ENCODE measurements at regions not wholly inside any gene's neighbourhood (a gene's known extent, or its start where the extent isn't known, plus 50 kb on each side); places are given as distances from the start of the nearest gene placed in this dataset.

DNA sequence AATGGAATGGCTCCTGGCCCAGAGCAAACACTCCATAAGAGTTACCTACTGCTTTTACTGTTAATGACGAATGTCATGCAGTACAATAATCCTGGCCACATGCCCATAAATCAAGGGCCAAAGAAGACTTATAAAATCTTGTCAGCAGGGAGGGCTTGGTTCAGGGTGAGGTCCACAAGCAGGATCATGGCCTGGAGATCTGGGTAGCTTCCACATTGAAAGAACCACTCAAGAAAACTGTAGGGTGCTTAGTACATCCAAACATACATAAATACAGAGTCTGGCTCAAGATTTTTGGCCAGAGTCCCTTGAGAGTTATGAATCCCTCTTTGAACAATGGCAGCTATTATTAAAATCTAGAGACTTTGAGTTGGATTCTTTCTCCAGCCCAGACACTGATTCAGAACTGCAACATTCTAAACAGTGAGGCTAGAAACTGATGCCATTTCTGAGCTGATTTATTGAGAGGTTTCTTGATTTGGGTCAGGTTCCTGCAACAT lies 188.7 kb downstream of the CDC5L start:
- TF ChIP-seq, protein P1, sequence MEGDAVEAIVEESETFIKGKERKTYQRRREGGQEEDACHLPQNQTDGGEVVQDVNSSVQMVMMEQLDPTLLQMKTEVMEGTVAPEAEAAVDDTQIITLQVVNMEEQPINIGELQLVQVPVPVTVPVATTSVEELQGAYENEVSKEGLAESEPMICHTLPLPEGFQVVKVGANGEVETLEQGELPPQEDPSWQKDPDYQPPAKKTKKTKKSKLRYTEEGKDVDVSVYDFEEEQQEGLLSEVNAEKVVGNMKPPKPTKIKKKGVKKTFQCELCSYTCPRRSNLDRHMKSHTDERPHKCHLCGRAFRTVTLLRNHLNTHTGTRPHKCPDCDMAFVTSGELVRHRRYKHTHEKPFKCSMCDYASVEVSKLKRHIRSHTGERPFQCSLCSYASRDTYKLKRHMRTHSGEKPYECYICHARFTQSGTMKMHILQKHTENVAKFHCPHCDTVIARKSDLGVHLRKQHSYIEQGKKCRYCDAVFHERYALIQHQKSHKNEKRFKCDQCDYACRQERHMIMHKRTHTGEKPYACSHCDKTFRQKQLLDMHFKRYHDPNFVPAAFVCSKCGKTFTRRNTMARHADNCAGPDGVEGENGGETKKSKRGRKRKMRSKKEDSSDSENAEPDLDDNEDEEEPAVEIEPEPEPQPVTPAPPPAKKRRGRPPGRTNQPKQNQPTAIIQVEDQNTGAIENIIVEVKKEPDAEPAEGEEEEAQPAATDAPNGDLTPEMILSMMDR (IDR thresholded peaks at IDR 0.05; ENCODE audit: poor library complexity, severe bottlenecking), result no peak
- TF ChIP-seq RAD21 (conservative IDR thresholded peaks at IDR 0.05) (no peak), SMC3 (conservative IDR thresholded peaks at IDR 0.05; ENCODE audit: poor library complexity) (no peak), POLR2AphosphoS5 (IDR thresholded peaks at IDR 0.05) (no peak), MXI1 (conservative IDR thresholded peaks at IDR 0.05; ENCODE audit: poor library complexity, severe bottlenecking) (no peak), EP300 (conservative IDR thresholded peaks at IDR 0.05; ENCODE audit: poor library complexity, severe bottlenecking) (no peak), EZH2 (IDR thresholded peaks at IDR 0.05; ENCODE audit: borderline replicate concordance, insufficient read depth, low read length, poor library complexity, severe bottlenecking) (no peak), TAF1 (IDR thresholded peaks at IDR 0.05; ENCODE audit: low read depth) (no peak)
- TF ChIP-seq, protein P2, sequence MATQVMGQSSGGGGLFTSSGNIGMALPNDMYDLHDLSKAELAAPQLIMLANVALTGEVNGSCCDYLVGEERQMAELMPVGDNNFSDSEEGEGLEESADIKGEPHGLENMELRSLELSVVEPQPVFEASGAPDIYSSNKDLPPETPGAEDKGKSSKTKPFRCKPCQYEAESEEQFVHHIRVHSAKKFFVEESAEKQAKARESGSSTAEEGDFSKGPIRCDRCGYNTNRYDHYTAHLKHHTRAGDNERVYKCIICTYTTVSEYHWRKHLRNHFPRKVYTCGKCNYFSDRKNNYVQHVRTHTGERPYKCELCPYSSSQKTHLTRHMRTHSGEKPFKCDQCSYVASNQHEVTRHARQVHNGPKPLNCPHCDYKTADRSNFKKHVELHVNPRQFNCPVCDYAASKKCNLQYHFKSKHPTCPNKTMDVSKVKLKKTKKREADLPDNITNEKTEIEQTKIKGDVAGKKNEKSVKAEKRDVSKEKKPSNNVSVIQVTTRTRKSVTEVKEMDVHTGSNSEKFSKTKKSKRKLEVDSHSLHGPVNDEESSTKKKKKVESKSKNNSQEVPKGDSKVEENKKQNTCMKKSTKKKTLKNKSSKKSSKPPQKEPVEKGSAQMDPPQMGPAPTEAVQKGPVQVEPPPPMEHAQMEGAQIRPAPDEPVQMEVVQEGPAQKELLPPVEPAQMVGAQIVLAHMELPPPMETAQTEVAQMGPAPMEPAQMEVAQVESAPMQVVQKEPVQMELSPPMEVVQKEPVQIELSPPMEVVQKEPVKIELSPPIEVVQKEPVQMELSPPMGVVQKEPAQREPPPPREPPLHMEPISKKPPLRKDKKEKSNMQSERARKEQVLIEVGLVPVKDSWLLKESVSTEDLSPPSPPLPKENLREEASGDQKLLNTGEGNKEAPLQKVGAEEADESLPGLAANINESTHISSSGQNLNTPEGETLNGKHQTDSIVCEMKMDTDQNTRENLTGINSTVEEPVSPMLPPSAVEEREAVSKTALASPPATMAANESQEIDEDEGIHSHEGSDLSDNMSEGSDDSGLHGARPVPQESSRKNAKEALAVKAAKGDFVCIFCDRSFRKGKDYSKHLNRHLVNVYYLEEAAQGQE (IDR thresholded peaks at IDR 0.05; ENCODE audit: borderline replicate concordance), result no peak

Data from neural cell (in vitro differentiated cells).